H1 (cell line): ENCODE measurements at regions not wholly inside any gene's neighbourhood (a gene's known extent, or its start where the extent isn't known, plus 50 kb on each side); places are given as distances from the start of the nearest gene placed in this dataset.

ENCODE experiments used
- CTCF ChIA-PET: fragments of 300-600 bp; sonication (Branson Sonifier 250); formaldehyde crosslinking; loops from one replicate; lab custom pipeline; 2021; ENCODE audit not compliant: partially characterized antibody; lab: Charles Lee
- POLR2A ChIA-PET: fragments of 300-600 bp; sonication (Branson Sonifier 250); formaldehyde crosslinking; loops from one replicate; lab custom pipeline; 2021; ENCODE audit warnings: inconsistent platforms; ENCODE audit not compliant: partially characterized antibody; lab: Charles Lee
- DNase-seq, 2 experiments: peaks; one replicate each; pipeline versions ENCODE4 v3.0.0 to v3.0.0-alpha.2; 2010 to 2022; ENCODE audit warnings: low spot score in 2 of 2, low read depth in 1 of 2, mixed read lengths in 1 of 2
- FAIRE-seq: peaks from 2 replicates; lab custom pipeline; 2011; peaks lifted over from hg19 to GRCh38; lab: Jason Lieb, UNC
- H2AFZ ChIP-seq: 2 replicates; pipeline ENCODE4 v1.8.1; 2012; ENCODE audit warnings: low read length, inconsistent platforms
- H2AK5ac ChIP-seq: 2 replicates; pipeline ENCODE4 v1.6.1; 2013; ENCODE audit warnings: low read depth, low read length
- H2BK120ac ChIP-seq: replicated peaks from 2 replicates; pipeline ENCODE3; 2013; ENCODE audit warnings: low read depth, low read length, inconsistent platforms
- H2BK12ac ChIP-seq: 2 replicates; pipeline ENCODE4 v1.6.1; 2013; ENCODE audit warnings: low read depth, low read length
- H2BK15ac ChIP-seq: 2 replicates; pipeline ENCODE4 v1.6.1; 2013; ENCODE audit warnings: low read length
- H2BK20ac ChIP-seq: 2 replicates; pipeline ENCODE4 v1.6.1; 2013; ENCODE audit warnings: low read length
- H2BK5ac ChIP-seq: 2 replicates; pipeline ENCODE4 v1.6.1; 2013; ENCODE audit warnings: low read depth, low read length
- H3K14ac ChIP-seq: 2 replicates; pipeline ENCODE4 v1.6.1; 2013; ENCODE audit warnings: inconsistent platforms; ENCODE audit not compliant: insufficient read length
- H3K18ac ChIP-seq: 2 replicates; pipeline ENCODE4 v1.6.1; 2013; ENCODE audit warnings: low read length; ENCODE audit errors: extremely low read depth
- H3K23ac ChIP-seq: 2 replicates; pipeline ENCODE4 v1.6.1; 2013; ENCODE audit warnings: inconsistent platforms; ENCODE audit not compliant: insufficient read length
- H3K23me2 ChIP-seq: 2 replicates; pipeline ENCODE4 v1.6.1; 2013; ENCODE audit warnings: low read depth, low read length
- H3K27ac ChIP-seq: 2 replicates; pipeline ENCODE4 v1.6.1; 2011; ENCODE audit warnings: low read depth, low read length, inconsistent platforms
- H3K27me3 ChIP-seq, 4 experiments: replicated peaks in 1 of 4; 1 replicate in 1 of 4; 2 replicates in 3 of 4; pipeline versions ENCODE4 v1.6.1 to v1.8.1; 2011 to 2013; ENCODE audit warnings: low read length in 3 of 4, mild to moderate bottlenecking in 3 of 4, inconsistent platforms in 2 of 4, mixed read lengths in 2 of 4, moderate library complexity in 1 of 4; ENCODE audit not compliant: control insufficient read depth in 3 of 4, insufficient read depth in 3 of 4; ENCODE audit errors: extremely low read depth in 1 of 4
- H3K36me3 ChIP-seq, 4 experiments: 2 replicates each; pipeline versions ENCODE4 v1.6.1 to v1.8.1; 2011 to 2013; ENCODE audit warnings: mild to moderate bottlenecking in 4 of 4, low read length in 3 of 4, moderate library complexity in 2 of 4, control low read depth in 1 of 4, inconsistent platforms in 1 of 4; ENCODE audit not compliant: insufficient read depth in 4 of 4, control insufficient read depth in 2 of 4
- H3K4ac ChIP-seq: replicated peaks from 2 replicates; pipeline ENCODE3; 2013; ENCODE audit warnings: low read length, low read depth, mixed read lengths, inconsistent platforms; ENCODE audit not compliant: insufficient read length
- H3K4me1 ChIP-seq, 4 experiments: replicated peaks in 1 of 4; 1 replicate in 1 of 4; 2 replicates in 3 of 4; pipeline versions ENCODE4 v1.6.1 to v1.8.1; 2011 to 2013; ENCODE audit warnings: low read length in 3 of 4, inconsistent platforms in 2 of 4, mixed read lengths in 1 of 4; ENCODE audit not compliant: insufficient read depth in 4 of 4, control insufficient read depth in 3 of 4
- H3K4me2 ChIP-seq, 2 experiments: 2 replicates each; pipeline versions ENCODE4 v1.6.1 to v1.8.1; 2011 to 2013; ENCODE audit warnings: low read depth in 2 of 2, low read length in 2 of 2, control low read depth in 1 of 2, inconsistent platforms in 1 of 2, mild to moderate bottlenecking in 1 of 2; ENCODE audit not compliant: insufficient read depth in 1 of 2
- H3K4me3 ChIP-seq, 4 experiments: fragments of 200-600, 300-600 bp in 1 of 4; sonication (generic), shearing (Covaris generic), sonication (Bioruptor Twin) in 1 of 4; 2 replicates each; pipeline versions ENCODE4 v1.5.1 to v1.8.1; 2011 to 2016; ENCODE audit warnings: low read length in 4 of 4, low read depth in 3 of 4, control low read depth in 2 of 4, inconsistent platforms in 2 of 4, mild to moderate bottlenecking in 2 of 4, mixed read lengths in 1 of 4, moderate library complexity in 1 of 4; ENCODE audit not compliant: insufficient read depth in 2 of 4; ENCODE audit errors: extremely low read depth in 1 of 4
- H3K56ac ChIP-seq: replicated peaks from 2 replicates; pipeline ENCODE3; 2013; ENCODE audit warnings: low read depth, mild to moderate bottlenecking, mixed read lengths, low read length, inconsistent platforms; ENCODE audit not compliant: insufficient read length
- H3K79me1 ChIP-seq: 2 replicates; pipeline ENCODE4 v1.6.1; 2013; ENCODE audit warnings: low read depth, low read length, control low read depth
- H3K79me2 ChIP-seq, 2 experiments: 2 replicates each; pipeline versions ENCODE4 v1.6.1 to v1.8.1; 2012 to 2013; ENCODE audit warnings: low read length in 2 of 2, mild to moderate bottlenecking in 2 of 2, inconsistent platforms in 1 of 2; ENCODE audit not compliant: insufficient read depth in 2 of 2, control insufficient read depth in 1 of 2
- H3K9ac ChIP-seq, 4 experiments: replicated peaks in 1 of 4; 1 replicate in 1 of 4; 2 replicates in 3 of 4; pipeline versions ENCODE4 v1.6.1 to v1.8.1; 2011 to 2013; ENCODE audit warnings: low read depth in 3 of 4, low read length in 3 of 4, control low read depth in 2 of 4, mild to moderate bottlenecking in 2 of 4, moderate library complexity in 2 of 4, inconsistent platforms in 1 of 4; ENCODE audit errors: extremely low read depth in 1 of 4
- H3K9me3 ChIP-seq, 2 experiments: 2 replicates each; pipeline versions ENCODE4 v1.6.1 to v1.8.1; 2012 to 2013; ENCODE audit warnings: mild to moderate bottlenecking in 2 of 2, moderate library complexity in 2 of 2, control low read depth in 1 of 2, inconsistent platforms in 1 of 2, low read depth in 1 of 2, low read length in 1 of 2, mixed read lengths in 1 of 2; ENCODE audit not compliant: insufficient read depth in 2 of 2
- H4K20me1 ChIP-seq, 2 experiments: replicated peaks in 1 of 2; 2 replicates each; pipeline versions ENCODE3 to v1.8.1; 2011 to 2013; ENCODE audit warnings: inconsistent platforms in 2 of 2, low read length in 2 of 2, mild to moderate bottlenecking in 1 of 2; ENCODE audit not compliant: insufficient read depth in 2 of 2, control insufficient read depth in 1 of 2
- H4K5ac ChIP-seq: 2 replicates; pipeline ENCODE4 v1.6.1; 2013; ENCODE audit warnings: low read length, low read depth, mixed read lengths, inconsistent platforms; ENCODE audit not compliant: insufficient read length
- H4K8ac ChIP-seq: 2 replicates; pipeline ENCODE4 v1.8.0; 2013; ENCODE audit warnings: mild to moderate bottlenecking, moderate library complexity, low read length, inconsistent platforms; ENCODE audit not compliant: insufficient read depth; ENCODE audit errors: extremely low read depth
- H4K91ac ChIP-seq: replicated peaks from 2 replicates; pipeline ENCODE3; 2013; ENCODE audit warnings: low read length, mixed read lengths, inconsistent platforms; ENCODE audit not compliant: insufficient read length
- BACH1 ChIP-seq: IDR thresholded peaks from 2 replicates; pipeline ENCODE4 v1.6.1; 2012; ENCODE audit warnings: low read length, improper control_type of control experiment
- CBX5 ChIP-seq: fragments of 300-800, 300-1000 bp; sonication (generic); IDR thresholded peaks from 2 replicates; pipeline ENCODE4 v1.7.1; 2016; ENCODE audit warnings: antibody characterized with exemption, low read length, low read depth
- CBX8 ChIP-seq: fragments of 300-800, 300-1000 bp; sonication (generic); IDR thresholded peaks from 2 replicates; pipeline ENCODE4 v1.7.1; 2016; ENCODE audit warnings: low read depth, low read length, borderline replicate concordance
- CEBPB ChIP-seq: IDR thresholded peaks from 2 replicates; pipeline ENCODE4 v1.6.1; 2012; ENCODE audit warnings: low read depth, low read length
- CHD2 ChIP-seq: IDR thresholded peaks from 2 replicates; pipeline ENCODE4 v1.6.1; 2012; ENCODE audit warnings: low read length, improper control_type of control experiment
- HDAC2 ChIP-seq, 2 experiments: fragments of 300-600 bp in 1 of 2; sonication (generic) in 1 of 2; IDR thresholded peaks; 2 replicates each; pipeline ENCODE4 v1.6.1; 2011 to 2012; ENCODE audit warnings: low read depth in 2 of 2, low read length in 2 of 2, mild to moderate bottlenecking in 2 of 2, moderate library complexity in 2 of 2, borderline replicate concordance in 1 of 2, inconsistent platforms in 1 of 2
- HDAC6 ChIP-seq: IDR thresholded peaks from one replicate; pipeline ENCODE4 v1.7.1; 2012; ENCODE audit warnings: low read depth, mild to moderate bottlenecking, inconsistent platforms, low read length, moderate library complexity
- KDM1A ChIP-seq: fragments of 200-600, 300-600 bp; sonication (generic); IDR thresholded peaks from 2 replicates; pipeline ENCODE4 v1.7.1; 2016; ENCODE audit warnings: mild to moderate bottlenecking, low read length, borderline replicate concordance
- KDM4A ChIP-seq: IDR thresholded peaks from one replicate; pipeline ENCODE4 v1.7.1; 2012; ENCODE audit warnings: low read depth, mild to moderate bottlenecking, moderate library complexity, low read length, inconsistent platforms; ENCODE audit not compliant: severe bottlenecking
- NRF1 ChIP-seq: IDR thresholded peaks from 2 replicates; pipeline ENCODE4 v1.6.1; 2011; ENCODE audit warnings: mild to moderate bottlenecking, low read depth, low read length, improper control_type of control experiment
- POLR2AphosphoS5 ChIP-seq: IDR thresholded peaks from 2 replicates; pipeline ENCODE4 v1.6.1; 2011; ENCODE audit warnings: low read depth, low read length
- RXRA ChIP-seq: IDR thresholded peaks from 2 replicates; pipeline ENCODE4 v1.6.1; 2011; ENCODE audit warnings: low read depth, mild to moderate bottlenecking, low read length, moderate library complexity; ENCODE audit not compliant: insufficient read depth
- SIX5 ChIP-seq: IDR thresholded peaks from 2 replicates; pipeline ENCODE4 v1.6.1; 2011; ENCODE audit warnings: mild to moderate bottlenecking, low read depth, low read length
- WGBS, 2 experiments: shearing (Covaris generic) in 1 of 2; methylation state at CpG; one replicate each; pipeline versions ENCODE4 v1.1.6 to v1.1.7; 2013 to 2015; ENCODE audit warnings: low lambda C conversion rate in 2 of 2, mixed read lengths in 2 of 2, inconsistent platforms in 1 of 2, low coverage in 1 of 2, missing lambda C conversion rate in 1 of 2; ENCODE audit not compliant: insufficient replicate concordance in 2 of 2, insufficient coverage in 1 of 2, insufficient read length in 1 of 2; ENCODE audit errors: extremely low coverage in 1 of 2, missing lambda C conversion rate in 1 of 2; 5-methylcytosine and 5-hydroxymethylcytosine counted together
- TF ChIP-seq, protein P1 (sequence below): IDR thresholded peaks from 2 replicates; pipeline ENCODE4 v1.6.1; 2012; ENCODE audit warnings: low read length, inconsistent platforms

DNA sequence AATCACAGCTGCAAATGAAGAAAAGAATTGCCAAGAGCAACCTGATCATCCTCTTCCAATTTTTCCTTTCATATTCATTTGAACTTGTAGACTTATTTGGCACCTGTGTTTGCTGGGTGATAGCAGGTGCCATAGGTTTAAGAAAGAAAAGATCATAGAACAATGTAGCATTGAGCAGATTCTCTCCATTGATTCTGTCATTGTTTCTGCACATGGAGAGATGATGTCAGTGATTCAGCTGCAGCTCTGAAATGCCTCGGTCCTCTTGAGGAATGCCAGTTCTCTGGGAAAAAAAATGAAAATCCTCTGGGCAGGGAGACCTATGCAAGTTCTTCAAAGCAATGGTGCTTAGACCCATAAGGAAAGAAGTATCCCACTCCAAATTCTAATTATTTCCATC lies 418.1 kb upstream of the KLF4 start:
- H3K23ac ChIP-seq, result no peak overlapping the region
- H3K27me3 ChIP-seq, result no peaks in the 10 kb centered on the region
- no peak overlapping the region for H4K5ac ChIP-seq
- H4K91ac ChIP-seq, result no peak overlapping the region
- H4K8ac ChIP-seq, result no peak overlapping the region
- no peaks in the 10 kb centered on the region for H3K23me2 ChIP-seq
- no peak overlapping the region for H2BK20ac ChIP-seq
- H3K9ac ChIP-seq, result no peak overlapping the region
- H3K4me3 ChIP-seq, result no peak overlapping the region
- DNase-seq (no peak), FAIRE-seq (no peak)
- no peak overlapping the region for H3K56ac ChIP-seq
- H2BK12ac ChIP-seq, result no peak overlapping the region
- no peak overlapping the region for H2AK5ac ChIP-seq
- no peaks in the 10 kb centered on the region for H3K36me3 ChIP-seq
- H3K27ac ChIP-seq, result no peak overlapping the region
- no peaks in the 10 kb centered on the region for H3K79me2 ChIP-seq
- 93% methylated on average over 1 of the region's 1 CpG; no CpG with 5 or more reads in 1 of the 2 experiments for WGBS, 2 experiments
- H3K79me1 ChIP-seq, result no peaks in the 10 kb centered on the region
- H3K4ac ChIP-seq, result no peak overlapping the region
- no peak overlapping the region for H3K14ac ChIP-seq
- POLR2A ChIA-PET, result no interaction called here
- no peaks in the 10 kb centered on the region for H4K20me1 ChIP-seq
- H3K4me2 ChIP-seq, result no peak overlapping the region
- H2BK120ac ChIP-seq, result no peak overlapping the region
- no peak overlapping the region for H2BK15ac ChIP-seq
- no peaks in the 10 kb centered on the region; a peak in 1 of 4 replicates for H3K9me3 ChIP-seq
- H2AFZ ChIP-seq, result no peak overlapping the region
- CTCF ChIA-PET, result interaction anchor here (0.7 to 1.9 kb wide), 2 partner anchors 10 to 605 kb away, joined by 3 to 6 read pairs; no protein-coding TSS in a partner anchor
- no peak overlapping the region for H3K18ac ChIP-seq
- no peak overlapping the region for H2BK5ac ChIP-seq
- no peaks in the 10 kb centered on the region for H3K4me1 ChIP-seq
- no peak for TF ChIP-seq KDM4A
- TF ChIP-seq RXRA, result no peak
- TF ChIP-seq, protein P1, sequence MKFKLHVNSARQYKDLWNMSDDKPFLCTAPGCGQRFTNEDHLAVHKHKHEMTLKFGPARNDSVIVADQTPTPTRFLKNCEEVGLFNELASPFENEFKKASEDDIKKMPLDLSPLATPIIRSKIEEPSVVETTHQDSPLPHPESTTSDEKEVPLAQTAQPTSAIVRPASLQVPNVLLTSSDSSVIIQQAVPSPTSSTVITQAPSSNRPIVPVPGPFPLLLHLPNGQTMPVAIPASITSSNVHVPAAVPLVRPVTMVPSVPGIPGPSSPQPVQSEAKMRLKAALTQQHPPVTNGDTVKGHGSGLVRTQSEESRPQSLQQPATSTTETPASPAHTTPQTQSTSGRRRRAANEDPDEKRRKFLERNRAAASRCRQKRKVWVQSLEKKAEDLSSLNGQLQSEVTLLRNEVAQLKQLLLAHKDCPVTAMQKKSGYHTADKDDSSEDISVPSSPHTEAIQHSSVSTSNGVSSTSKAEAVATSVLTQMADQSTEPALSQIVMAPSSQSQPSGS, result no peak
- no peak for TF ChIP-seq HDAC2 (IDR thresholded peaks at IDR 0.05; ENCODE audit: borderline replicate concordance in 1 of 2, low read depth in 2 of 2, low read length in 2 of 2)
- TF ChIP-seq KDM1A, result no peak
- no peak for TF ChIP-seq CEBPB
- TF ChIP-seq NRF1, result no peak
- no peak for TF ChIP-seq CBX8
- no peak for TF ChIP-seq CBX5
- TF ChIP-seq SIX5, result no peak
- no peak for TF ChIP-seq POLR2AphosphoS5
- no peak for TF ChIP-seq HDAC6
- no peak for TF ChIP-seq BACH1
- TF ChIP-seq CHD2, result no peak
